OCI-LY1 (cell line): ENCODE measurements at regions not wholly inside any gene's neighbourhood (a gene's known extent, or its start where the extent isn't known, plus 50 kb on each side); places are given as distances from the start of the nearest gene placed in this dataset.

ENCODE experiments used
- H2AFZ ChIP-seq: fragments of 200-600 bp; sonication (generic), shearing (Covaris generic); 2 replicates; pipeline ENCODE4 v1.6.0; 2014; ENCODE audit warnings: antibody characterized with exemption, mild to moderate bottlenecking, low read length
- H3F3A ChIP-seq: fragments of 200-600 bp; sonication (generic), shearing (Covaris generic); 2 replicates; pipeline ENCODE4 v1.6.0; 2014; ENCODE audit warnings: mild to moderate bottlenecking, antibody characterized with exemption, low read length, moderate library complexity; ENCODE audit not compliant: insufficient read depth
- H3K27ac ChIP-seq: fragments of 200-600 bp; sonication (generic); 2 replicates; pipeline ENCODE4 v1.5.1; 2014; ENCODE audit warnings: low read length, mixed run types, mild to moderate bottlenecking, low read depth; ENCODE audit not compliant: poor library complexity, severe bottlenecking
- H3K27me3 ChIP-seq: fragments of 200-600 bp; sonication (generic); 2 replicates; pipeline ENCODE4 v1.6.0; 2014; ENCODE audit warnings: antibody characterized with exemption, mild to moderate bottlenecking, low read length, moderate library complexity; ENCODE audit not compliant: insufficient read depth
- H3K36me3 ChIP-seq: fragments of 200-600 bp; sonication (generic); 2 replicates; pipeline ENCODE4 v1.6.1; 2014; ENCODE audit warnings: mild to moderate bottlenecking, antibody characterized with exemption, low read length, moderate library complexity, mixed read lengths; ENCODE audit not compliant: insufficient read depth
- H3K4me1 ChIP-seq: fragments of 200-600 bp; sonication (generic); 2 replicates; pipeline ENCODE4 v1.5.1; 2014; ENCODE audit warnings: mild to moderate bottlenecking, low read length, moderate library complexity; ENCODE audit not compliant: insufficient read depth, severe bottlenecking
- H3K4me2 ChIP-seq: fragments of 200-600 bp; sonication (generic), shearing (Covaris generic); 2 replicates; pipeline ENCODE4 v1.6.1; 2014; ENCODE audit warnings: low read length
- H3K4me3 ChIP-seq: fragments of 200-600 bp; sonication (generic); 2 replicates; pipeline ENCODE4 v1.5.1; 2014; ENCODE audit warnings: low read length, low read depth, mild to moderate bottlenecking, mixed read lengths; ENCODE audit not compliant: poor library complexity, severe bottlenecking
- H3K79me2 ChIP-seq: fragments of 200-600 bp; shearing (Covaris generic); 2 replicates; pipeline ENCODE4 v1.6.1; 2016; ENCODE audit warnings: mixed run types, low read length, mixed read lengths; ENCODE audit not compliant: insufficient read depth
- H3K9ac ChIP-seq: fragments of 200-600 bp; sonication (generic), shearing (Covaris generic); 2 replicates; pipeline ENCODE4 v1.6.1; 2014; ENCODE audit warnings: mild to moderate bottlenecking, low read length, mixed read lengths
- H3K9me2 ChIP-seq: fragments of 200-600 bp; sonication (generic), shearing (Covaris generic); 2 replicates; pipeline ENCODE4 v1.6.1; 2014; ENCODE audit warnings: low read depth, mild to moderate bottlenecking, low read length, mixed read lengths
- H3K9me3 ChIP-seq: fragments of 200-600 bp; shearing (Covaris generic); 2 replicates; pipeline ENCODE4 v1.6.1; 2014; ENCODE audit warnings: low read length, mixed read lengths
- H4K20me1 ChIP-seq: fragments of 200-600 bp; sonication (generic), shearing (Covaris generic); 2 replicates; pipeline ENCODE4 v1.6.0; 2016; ENCODE audit warnings: mild to moderate bottlenecking, low read length; ENCODE audit not compliant: insufficient read depth
- EZH2 ChIP-seq: fragments of 200-600 bp; sonication (generic), shearing (Covaris generic); IDR thresholded peaks from 2 replicates; pipeline ENCODE4 v1.8.0; 2017; ENCODE audit warnings: borderline replicate concordance, mixed run types, mild to moderate bottlenecking, antibody characterized with exemption, low read length, moderate library complexity, mixed read lengths
- TF ChIP-seq, protein P1 (sequence below): fragments of 200-600 bp; sonication (generic), shearing (Covaris generic); IDR thresholded peaks from 2 replicates; pipeline ENCODE4 v1.5.1; 2017; ENCODE audit warnings: mild to moderate bottlenecking, antibody characterized with exemption, low read length, moderate library complexity, mixed read lengths

GRCh38 chr14:54058505-54058904, 101.9 kb upstream of the BMP4 start:
- Histone ChIP-seq H3K4me3 (no peak overlapping the region), H3F3A (no peaks in the 10 kb centered on the region), H3K27me3 (no peaks in the 10 kb centered on the region), H3K27ac (no peak overlapping the region), H4K20me1 (no peaks in the 10 kb centered on the region), H3K79me2 (no peaks in the 10 kb centered on the region), H3K9me2 (no peaks in the 10 kb centered on the region), H2AFZ (no peak overlapping the region), H3K4me1 (no peaks in the 10 kb centered on the region), H3K4me2 (no peak overlapping the region), H3K9me3 (no peaks in the 10 kb centered on the region), H3K36me3 (no peaks in the 10 kb centered on the region), H3K9ac (no peak overlapping the region)
- TF ChIP-seq EZH2: no peak
- TF ChIP-seq, protein P1, sequence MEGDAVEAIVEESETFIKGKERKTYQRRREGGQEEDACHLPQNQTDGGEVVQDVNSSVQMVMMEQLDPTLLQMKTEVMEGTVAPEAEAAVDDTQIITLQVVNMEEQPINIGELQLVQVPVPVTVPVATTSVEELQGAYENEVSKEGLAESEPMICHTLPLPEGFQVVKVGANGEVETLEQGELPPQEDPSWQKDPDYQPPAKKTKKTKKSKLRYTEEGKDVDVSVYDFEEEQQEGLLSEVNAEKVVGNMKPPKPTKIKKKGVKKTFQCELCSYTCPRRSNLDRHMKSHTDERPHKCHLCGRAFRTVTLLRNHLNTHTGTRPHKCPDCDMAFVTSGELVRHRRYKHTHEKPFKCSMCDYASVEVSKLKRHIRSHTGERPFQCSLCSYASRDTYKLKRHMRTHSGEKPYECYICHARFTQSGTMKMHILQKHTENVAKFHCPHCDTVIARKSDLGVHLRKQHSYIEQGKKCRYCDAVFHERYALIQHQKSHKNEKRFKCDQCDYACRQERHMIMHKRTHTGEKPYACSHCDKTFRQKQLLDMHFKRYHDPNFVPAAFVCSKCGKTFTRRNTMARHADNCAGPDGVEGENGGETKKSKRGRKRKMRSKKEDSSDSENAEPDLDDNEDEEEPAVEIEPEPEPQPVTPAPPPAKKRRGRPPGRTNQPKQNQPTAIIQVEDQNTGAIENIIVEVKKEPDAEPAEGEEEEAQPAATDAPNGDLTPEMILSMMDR: no peak

- no peak overlapping the region for H2AFZ ChIP-seq
- no peaks in the 10 kb centered on the region for H3K27me3 ChIP-seq
- no peak overlapping the region for H3K4me2 ChIP-seq
- H3K9me3 ChIP-seq: no peaks in the 10 kb centered on the region
- TF ChIP-seq, protein P1: no peak
- TF ChIP-seq EZH2: no peak
- no peak overlapping the region for H3K9ac ChIP-seq
- no peak overlapping the region for H3K27ac ChIP-seq
- H3K4me1 ChIP-seq: no peaks in the 10 kb centered on the region
- no peaks in the 10 kb centered on the region for H3K9me2 ChIP-seq
- H4K20me1 ChIP-seq: no peaks in the 10 kb centered on the region
- H3K36me3 ChIP-seq: no peaks in the 10 kb centered on the region
- no peak overlapping the region for H3K4me3 ChIP-seq
- H3F3A ChIP-seq: no peaks in the 10 kb centered on the region
- no peaks in the 10 kb centered on the region for H3K79me2 ChIP-seq
These were observed 127.1 kb upstream of the BMP4 start for GRCh38 chr14:54083549-54084239.

DNA sequence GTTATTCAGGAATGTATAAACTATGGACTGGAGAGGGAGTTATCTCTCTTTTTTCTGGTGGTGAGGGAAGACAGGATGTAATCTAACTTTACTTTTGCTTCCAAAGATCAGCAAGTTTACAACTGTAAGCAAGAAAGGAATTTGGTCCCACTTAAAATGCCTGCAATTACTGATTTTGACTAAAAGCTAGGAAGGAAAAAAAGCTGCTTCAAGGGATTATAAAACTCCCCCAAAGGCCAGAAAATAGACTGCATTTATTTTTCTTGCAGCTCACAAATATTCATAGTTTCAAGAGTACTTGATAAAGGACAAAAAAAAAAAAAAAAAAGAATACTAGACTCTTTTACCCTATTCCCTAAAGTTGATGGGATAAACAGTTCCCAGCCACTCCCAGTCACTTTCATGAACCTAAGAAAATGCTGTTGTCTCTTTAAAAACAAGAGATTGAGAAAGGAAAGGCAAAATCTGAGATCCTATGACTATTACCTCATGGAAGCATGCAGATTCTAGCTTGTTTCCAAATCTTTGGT, 128.7 kb upstream of the BMP4 start:
- Histone ChIP-seq H3K27me3 (no peaks in the 10 kb centered on the region), H3K4me1 (no peaks in the 10 kb centered on the region), H3F3A (no peaks in the 10 kb centered on the region), H3K9me3 (no peaks in the 10 kb centered on the region), H4K20me1 (no peaks in the 10 kb centered on the region), H2AFZ (no peak overlapping the region), H3K9ac (no peak overlapping the region), H3K4me3 (no peak overlapping the region), H3K27ac (no peak overlapping the region), H3K9me2 (no peaks in the 10 kb centered on the region), H3K36me3 (no peaks in the 10 kb centered on the region), H3K4me2 (no peak overlapping the region), H3K79me2 (no peaks in the 10 kb centered on the region)
- TF ChIP-seq EZH2: no peak
- TF ChIP-seq, protein P1: no peak
